GM12872 (cell line): ENCODE measurements at regions not wholly inside any gene's neighbourhood (a gene's known extent, or its start where the extent isn't known, plus 50 kb on each side); places are given as distances from the start of the nearest gene placed in this dataset.

ENCODE experiments used
- TF ChIP-seq, protein P1 (sequence below): IDR thresholded peaks from 3 replicates; pipeline ENCODE4 v1.5.1; 2011; ENCODE audit warnings: low read depth, mild to moderate bottlenecking, low read length, moderate library complexity; ENCODE audit not compliant: insufficient read depth

DNA sequence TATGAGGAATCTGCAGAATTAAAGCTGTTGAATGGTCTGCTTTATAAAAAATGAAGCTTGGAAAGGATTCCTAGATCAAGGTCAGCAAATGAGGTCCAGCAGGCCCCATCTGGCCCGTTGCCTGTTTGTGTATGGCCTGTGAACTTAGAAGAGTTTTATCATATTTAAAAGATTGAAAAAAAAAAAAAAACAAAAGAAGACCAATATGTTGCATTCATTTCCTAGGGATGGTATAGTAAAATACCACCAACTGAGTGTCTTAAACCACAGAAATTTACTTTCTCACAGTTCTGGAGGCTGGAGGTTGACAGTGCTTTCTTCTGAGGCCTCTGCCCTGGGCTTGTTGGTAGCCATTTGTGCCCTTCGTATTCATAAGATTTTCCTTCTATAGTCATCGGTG is 109.2 kb downstream of the PPP1R3A start:
- TF ChIP-seq, protein P1, sequence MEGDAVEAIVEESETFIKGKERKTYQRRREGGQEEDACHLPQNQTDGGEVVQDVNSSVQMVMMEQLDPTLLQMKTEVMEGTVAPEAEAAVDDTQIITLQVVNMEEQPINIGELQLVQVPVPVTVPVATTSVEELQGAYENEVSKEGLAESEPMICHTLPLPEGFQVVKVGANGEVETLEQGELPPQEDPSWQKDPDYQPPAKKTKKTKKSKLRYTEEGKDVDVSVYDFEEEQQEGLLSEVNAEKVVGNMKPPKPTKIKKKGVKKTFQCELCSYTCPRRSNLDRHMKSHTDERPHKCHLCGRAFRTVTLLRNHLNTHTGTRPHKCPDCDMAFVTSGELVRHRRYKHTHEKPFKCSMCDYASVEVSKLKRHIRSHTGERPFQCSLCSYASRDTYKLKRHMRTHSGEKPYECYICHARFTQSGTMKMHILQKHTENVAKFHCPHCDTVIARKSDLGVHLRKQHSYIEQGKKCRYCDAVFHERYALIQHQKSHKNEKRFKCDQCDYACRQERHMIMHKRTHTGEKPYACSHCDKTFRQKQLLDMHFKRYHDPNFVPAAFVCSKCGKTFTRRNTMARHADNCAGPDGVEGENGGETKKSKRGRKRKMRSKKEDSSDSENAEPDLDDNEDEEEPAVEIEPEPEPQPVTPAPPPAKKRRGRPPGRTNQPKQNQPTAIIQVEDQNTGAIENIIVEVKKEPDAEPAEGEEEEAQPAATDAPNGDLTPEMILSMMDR, result no peak

DNA sequence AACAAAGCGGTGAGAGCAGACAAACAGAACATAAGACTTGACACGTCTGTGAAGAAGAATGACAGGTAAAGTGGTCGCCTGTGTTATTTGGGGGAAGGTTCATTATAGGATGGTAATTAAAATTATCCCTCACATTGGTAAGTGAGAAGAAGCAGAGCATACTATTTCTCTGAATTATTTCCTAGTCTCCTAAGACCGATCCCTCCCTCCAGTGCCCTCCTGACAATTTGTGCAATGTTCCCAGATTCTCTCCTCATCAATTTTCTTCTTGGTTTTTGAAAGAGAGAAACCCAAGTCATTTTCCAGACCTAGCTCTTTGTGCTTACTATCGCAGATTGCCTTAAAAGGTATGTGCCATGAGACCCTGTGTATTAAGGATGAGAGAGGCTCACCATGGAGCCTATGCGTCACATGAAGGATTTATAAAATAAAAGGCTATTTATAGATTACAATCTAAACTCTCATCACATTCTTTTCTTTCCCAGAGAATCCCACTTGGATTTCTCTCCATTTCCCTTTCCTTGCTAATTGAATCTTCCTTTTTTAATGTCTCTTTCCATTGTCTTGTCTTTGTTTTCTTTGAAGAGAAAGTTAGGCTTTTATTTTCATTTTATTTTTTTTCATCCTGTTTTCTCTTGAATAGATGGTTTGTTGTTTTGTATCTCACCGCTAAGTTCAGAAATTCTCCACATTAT is 112.0 kb downstream of the PPP1R3A start:
- TF ChIP-seq, protein P1, result no peak

DNA sequence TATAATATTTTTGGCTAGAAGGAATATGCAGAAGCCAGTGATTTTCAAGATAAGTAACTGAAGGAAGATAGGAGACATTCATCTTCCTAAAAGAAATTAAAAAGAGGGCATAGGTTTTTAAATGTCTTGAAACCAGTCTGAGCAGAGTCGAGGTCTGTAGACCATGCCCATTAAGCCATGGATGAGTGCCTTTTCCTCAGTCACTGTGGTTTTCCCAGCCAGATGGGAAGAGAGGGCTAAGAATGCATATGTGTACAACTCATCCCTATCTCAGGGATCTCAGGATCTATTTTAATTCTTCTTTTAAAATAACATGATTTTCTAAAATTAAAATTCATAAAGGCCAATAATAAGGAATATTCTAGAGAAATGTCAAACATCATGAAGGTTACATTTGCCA is 112.8 kb downstream of the PPP1R3A start:
- TF ChIP-seq, protein P1, result no peak

DNA sequence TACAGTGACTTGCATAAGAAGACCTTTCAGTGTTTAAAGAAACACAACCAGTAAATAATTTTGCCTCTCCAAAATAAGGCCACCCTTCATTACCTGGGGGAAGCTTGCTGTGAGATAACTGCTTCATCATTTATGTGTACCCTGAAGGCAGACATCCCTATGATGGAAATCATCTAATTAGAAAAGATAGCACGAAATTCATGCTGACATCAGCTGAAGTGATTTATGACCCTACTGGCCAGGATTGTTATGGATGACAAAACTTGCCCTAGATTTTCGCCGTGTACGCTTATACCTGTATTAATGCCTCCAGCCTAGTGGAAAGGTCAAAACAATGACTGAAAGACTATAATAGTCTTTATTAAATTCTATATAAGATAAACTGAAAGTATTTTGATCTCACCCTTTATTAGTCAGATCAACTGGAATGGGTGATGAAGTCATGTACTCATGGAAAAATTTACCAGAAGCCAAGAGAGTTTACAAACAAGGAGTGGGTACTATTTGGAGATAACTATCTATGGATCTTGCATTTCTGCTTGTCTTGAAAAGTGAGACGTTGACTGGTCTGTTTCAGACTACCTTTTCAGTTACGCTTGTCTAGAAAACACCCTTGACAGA is 114.2 kb downstream of the PPP1R3A start:
- TF ChIP-seq, protein P1, result no peak

DNA sequence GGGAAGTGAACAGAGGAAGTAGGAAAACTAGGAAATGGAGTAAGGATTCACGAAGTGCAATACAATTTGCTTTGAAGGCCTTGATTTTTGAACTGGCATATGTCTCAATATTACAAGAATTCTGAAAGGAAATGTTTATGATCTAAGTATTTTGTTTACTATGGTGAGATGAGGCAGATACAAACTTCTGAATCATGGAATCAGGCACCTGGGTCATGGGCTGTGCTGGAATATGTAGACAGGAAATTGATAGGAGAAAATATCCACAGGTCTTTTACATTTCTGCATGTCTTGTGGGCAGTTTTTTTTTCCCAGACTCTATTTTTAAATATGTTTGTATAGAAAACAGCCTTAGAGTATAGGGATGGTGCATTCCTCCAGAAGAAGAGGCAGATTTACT is 117.1 kb downstream of the PPP1R3A start:
- TF ChIP-seq, protein P1, result no peak

DNA sequence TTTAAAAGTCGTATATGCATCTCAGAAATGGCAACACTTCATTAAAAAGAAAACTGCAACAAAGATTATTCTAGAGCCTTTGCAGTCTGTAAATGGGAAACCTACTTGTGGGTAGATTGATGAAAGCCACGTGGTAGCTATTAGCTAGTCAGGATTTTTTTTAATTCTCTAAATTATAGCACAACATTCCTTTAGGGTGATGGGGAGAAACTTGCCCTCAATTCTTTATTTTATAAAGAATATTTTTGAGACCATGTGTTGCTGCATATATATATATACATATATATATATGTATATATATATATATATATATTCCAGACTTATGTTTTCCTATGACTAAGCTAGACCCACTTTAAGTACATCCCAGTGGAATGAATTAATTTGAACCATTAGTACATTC is 118.0 kb downstream of the PPP1R3A start:
- TF ChIP-seq, protein P1, result no peak

DNA sequence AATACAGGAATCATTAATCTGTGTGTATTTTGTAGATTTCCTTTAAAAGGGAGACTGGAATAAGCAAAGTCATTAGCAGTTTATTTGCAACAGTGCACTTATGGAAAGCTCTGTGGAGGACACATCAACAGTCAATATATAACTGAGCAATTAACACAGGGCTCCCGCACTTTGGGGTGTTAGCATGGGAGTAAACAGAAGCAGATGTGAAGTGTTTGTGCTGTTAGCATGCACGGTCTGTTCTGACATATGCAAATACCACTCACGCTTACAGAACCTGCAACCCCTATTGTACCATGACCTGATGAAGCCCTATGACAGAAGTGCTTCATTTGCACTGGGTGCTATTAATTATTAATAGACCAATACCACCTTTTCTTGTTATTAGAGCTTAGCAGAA is 118.9 kb downstream of the PPP1R3A start:
- TF ChIP-seq, protein P1, result no peak
